ENCODE measurements at regions not wholly inside any gene's neighbourhood (a gene's known extent, or its start where the extent isn't known, plus 50 kb on each side); places are given as distances from the start of the nearest gene placed in this dataset.

GRCh38 chr3:103786296-103786695 is 1351.5 kb downstream of the ZPLD1 start:
- Histone ChIP-seq H3K27me3 (ENCODE audit: control insufficient read depth in 1 of 2, insufficient read depth in 2 of 2, low read length in 2 of 2) (no peaks in the 10 kb centered on the region), H3K4me1 (ENCODE audit: insufficient read depth, low read length) (no peaks in the 10 kb centered on the region), H3K27ac (ENCODE audit: low read depth in 1 of 2, low read length in 2 of 2) (no peak overlapping the region), H3K9me3 (ENCODE audit: control insufficient read depth in 1 of 2, insufficient read depth in 1 of 2, low read length in 2 of 2) (no peaks in the 10 kb centered on the region), H3K4me3 (ENCODE audit: low read length) (no peak overlapping the region), H3K36me3 (ENCODE audit: insufficient read depth, low read length) (no peaks in the 10 kb centered on the region)
- H3K4me1 Mint-ChIP-seq (ENCODE audit: low read depth): no peaks in the 10 kb centered on the region
- ATAC-seq (ENCODE audit: poor library complexity) (no peak), DNase-seq (no peak)
- intact Hi-C loops (cut with DNase I, micrococcal nuclease): no loop called here
- H3K27ac Mint-ChIP-seq: no peak overlapping the region
- no peaks in the 10 kb centered on the region for H3K27me3 Mint-ChIP-seq
- no peaks in the 10 kb centered on the region for H3K36me3 Mint-ChIP-seq (ENCODE audit: low read depth)
- TF ChIP-seq CTCF (IDR thresholded peaks at IDR 0.05): no peak
- ChIA-PET CTCF (no interaction called here), POLR2A (no interaction called here)
- H3K9me3 Mint-ChIP-seq: no peaks in the 10 kb centered on the region
- no peak overlapping the region for H3K4me3 Mint-ChIP-seq

GRCh38 chr3:103787164-103787871 is 1352.5 kb downstream of the ZPLD1 start:
- intact Hi-C loops (cut with DNase I, micrococcal nuclease): no loop called here
- Histone ChIP-seq H3K27me3 (ENCODE audit: control insufficient read depth in 1 of 2, insufficient read depth in 2 of 2, low read length in 2 of 2) (no peaks in the 10 kb centered on the region), H3K36me3 (ENCODE audit: insufficient read depth, low read length) (no peaks in the 10 kb centered on the region), H3K4me1 (ENCODE audit: insufficient read depth, low read length) (no peaks in the 10 kb centered on the region), H3K4me3 (ENCODE audit: low read length) (no peak overlapping the region), H3K9me3 (ENCODE audit: control insufficient read depth in 1 of 2, insufficient read depth in 1 of 2, low read length in 2 of 2) (no peaks in the 10 kb centered on the region), H3K27ac (ENCODE audit: low read depth in 1 of 2, low read length in 2 of 2) (no peak overlapping the region)
- Mint-ChIP-seq H3K9me3 (no peaks in the 10 kb centered on the region), H3K4me1 (ENCODE audit: low read depth) (no peaks in the 10 kb centered on the region), H3K27ac (no peak overlapping the region), H3K4me3 (no peak overlapping the region), H3K36me3 (ENCODE audit: low read depth) (no peaks in the 10 kb centered on the region), H3K27me3 (no peaks in the 10 kb centered on the region)
- DNase-seq (no peak), ATAC-seq (ENCODE audit: poor library complexity) (no peak)
- no peak for TF ChIP-seq CTCF (IDR thresholded peaks at IDR 0.05)
- POLR2A ChIA-PET: no interaction called here
- CTCF ChIA-PET: no interaction called here

GRCh38 chr3:103787879-103788278 is 1353.1 kb downstream of the ZPLD1 start:
- no peaks in the 10 kb centered on the region for H3K9me3 Mint-ChIP-seq
- ChIA-PET CTCF (no interaction called here), POLR2A (no interaction called here)

More at GRCh38 chr3:103787879-103788278, 1353.1 kb downstream of the ZPLD1 start:
- Histone ChIP-seq H3K27ac (ENCODE audit: low read depth in 1 of 2, low read length in 2 of 2) (no peak overlapping the region), H3K36me3 (ENCODE audit: insufficient read depth, low read length) (no peaks in the 10 kb centered on the region), H3K9me3 (ENCODE audit: control insufficient read depth in 1 of 2, insufficient read depth in 1 of 2, low read length in 2 of 2) (no peaks in the 10 kb centered on the region), H3K4me3 (ENCODE audit: low read length) (no peak overlapping the region), H3K27me3 (ENCODE audit: control insufficient read depth in 1 of 2, insufficient read depth in 2 of 2, low read length in 2 of 2) (no peaks in the 10 kb centered on the region), H3K4me1 (ENCODE audit: insufficient read depth, low read length) (no peaks in the 10 kb centered on the region)
- Mint-ChIP-seq H3K4me3 (no peak overlapping the region), H3K27me3 (no peaks in the 10 kb centered on the region), H3K27ac (no peak overlapping the region), H3K36me3 (ENCODE audit: low read depth) (no peaks in the 10 kb centered on the region), H3K4me1 (ENCODE audit: low read depth) (no peaks in the 10 kb centered on the region)
- intact Hi-C loops (cut with DNase I, micrococcal nuclease): no loop called here
- ATAC-seq (ENCODE audit: poor library complexity) (no peak), DNase-seq (no peak)
- TF ChIP-seq CTCF (IDR thresholded peaks at IDR 0.05): no peak
